GM12873 (cell line): ENCODE measurements at regions not wholly inside any gene's neighbourhood (a gene's known extent, or its start where the extent isn't known, plus 50 kb on each side); places are given as distances from the start of the nearest gene placed in this dataset.

ENCODE experiments used
- TF ChIP-seq, protein P1 (sequence below): IDR thresholded peaks from 2 replicates; pipeline ENCODE4 v1.5.1; 2012; ENCODE audit warnings: low read depth, mild to moderate bottlenecking, moderate library complexity, low read length, control low read depth; ENCODE audit not compliant: insufficient read depth; ENCODE audit errors: missing control alignments

DNA sequence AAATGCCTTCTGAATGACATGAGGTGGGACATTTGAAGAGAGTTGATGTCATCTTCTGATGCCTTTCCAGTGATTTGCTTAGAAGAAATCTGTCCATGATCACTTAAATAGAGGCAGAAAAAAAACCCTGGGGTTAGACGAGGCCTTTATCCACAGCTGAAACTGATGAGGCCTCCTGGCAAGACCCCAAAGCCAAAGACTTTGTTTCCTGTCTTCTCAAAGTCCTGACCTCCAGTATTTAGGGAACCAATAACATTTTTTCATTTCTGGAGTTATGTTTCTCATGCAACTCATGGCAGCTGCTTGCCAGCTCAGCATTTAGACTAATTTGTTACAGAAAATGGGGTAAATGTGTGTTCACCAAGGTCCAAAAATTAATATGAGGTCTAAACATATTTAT, 248.0 kb upstream of the PRDM1 start:
- TF ChIP-seq, protein P1, sequence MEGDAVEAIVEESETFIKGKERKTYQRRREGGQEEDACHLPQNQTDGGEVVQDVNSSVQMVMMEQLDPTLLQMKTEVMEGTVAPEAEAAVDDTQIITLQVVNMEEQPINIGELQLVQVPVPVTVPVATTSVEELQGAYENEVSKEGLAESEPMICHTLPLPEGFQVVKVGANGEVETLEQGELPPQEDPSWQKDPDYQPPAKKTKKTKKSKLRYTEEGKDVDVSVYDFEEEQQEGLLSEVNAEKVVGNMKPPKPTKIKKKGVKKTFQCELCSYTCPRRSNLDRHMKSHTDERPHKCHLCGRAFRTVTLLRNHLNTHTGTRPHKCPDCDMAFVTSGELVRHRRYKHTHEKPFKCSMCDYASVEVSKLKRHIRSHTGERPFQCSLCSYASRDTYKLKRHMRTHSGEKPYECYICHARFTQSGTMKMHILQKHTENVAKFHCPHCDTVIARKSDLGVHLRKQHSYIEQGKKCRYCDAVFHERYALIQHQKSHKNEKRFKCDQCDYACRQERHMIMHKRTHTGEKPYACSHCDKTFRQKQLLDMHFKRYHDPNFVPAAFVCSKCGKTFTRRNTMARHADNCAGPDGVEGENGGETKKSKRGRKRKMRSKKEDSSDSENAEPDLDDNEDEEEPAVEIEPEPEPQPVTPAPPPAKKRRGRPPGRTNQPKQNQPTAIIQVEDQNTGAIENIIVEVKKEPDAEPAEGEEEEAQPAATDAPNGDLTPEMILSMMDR = no peak

DNA sequence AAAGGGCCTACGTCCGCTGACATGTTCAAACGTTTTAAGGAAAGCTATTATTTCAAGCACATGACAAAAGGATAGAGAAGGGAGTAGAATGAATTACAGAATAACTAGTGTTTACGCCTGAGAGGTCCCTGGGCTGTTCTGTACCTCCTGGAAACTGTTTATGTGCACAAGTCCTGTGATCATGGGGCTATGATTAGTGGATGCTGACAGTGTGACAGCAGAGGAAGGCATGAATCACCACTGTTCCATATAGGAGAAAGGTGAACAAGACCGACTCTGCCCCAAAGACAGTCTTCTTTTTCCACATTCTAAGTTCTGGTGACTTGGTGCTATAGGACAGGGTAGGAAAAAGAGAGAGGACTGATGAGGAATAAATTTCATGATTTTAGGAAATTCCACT, 249.2 kb upstream of the PRDM1 start:
- TF ChIP-seq, protein P1 = no peak

DNA sequence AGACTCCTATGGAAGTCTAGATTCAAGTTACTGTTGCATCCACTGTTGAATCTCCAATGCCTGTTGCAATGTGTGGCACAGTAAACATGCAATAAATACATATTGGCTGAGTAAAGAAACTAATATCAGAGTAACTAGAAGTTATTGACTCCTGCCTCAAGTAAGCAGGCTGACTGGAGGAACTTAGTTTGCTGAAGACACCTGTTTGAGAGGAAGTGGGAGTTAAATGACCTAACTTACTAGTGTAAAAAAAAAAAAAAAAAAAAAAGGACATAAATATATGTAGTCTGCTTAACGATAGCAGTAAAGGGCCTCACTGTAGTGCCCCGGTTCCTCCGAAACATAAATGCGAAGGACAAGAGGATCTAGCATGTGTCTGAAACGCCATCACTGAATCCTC, 249.8 kb upstream of the PRDM1 start:
- TF ChIP-seq, protein P1 = no peak

DNA sequence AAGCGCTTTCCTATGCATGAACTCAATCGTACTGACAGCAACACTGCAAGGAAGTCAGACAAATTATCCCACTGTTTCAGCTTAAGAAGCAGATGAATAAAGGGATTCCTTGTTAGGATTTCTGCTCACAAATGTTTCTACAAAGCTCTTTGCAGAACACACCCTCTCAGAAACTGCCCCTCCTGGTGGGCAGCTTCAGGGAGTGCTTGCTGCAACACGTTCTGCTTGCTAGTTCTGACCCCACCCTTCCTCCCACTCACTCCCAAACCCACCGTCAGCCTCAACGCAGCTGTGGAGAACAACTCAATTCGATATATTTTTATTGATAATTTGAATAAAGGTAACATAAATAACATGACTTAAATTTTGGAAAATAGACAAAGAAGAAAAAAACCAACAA, 250.8 kb upstream of the PRDM1 start:
- TF ChIP-seq, protein P1 = peak; percentile 47

DNA sequence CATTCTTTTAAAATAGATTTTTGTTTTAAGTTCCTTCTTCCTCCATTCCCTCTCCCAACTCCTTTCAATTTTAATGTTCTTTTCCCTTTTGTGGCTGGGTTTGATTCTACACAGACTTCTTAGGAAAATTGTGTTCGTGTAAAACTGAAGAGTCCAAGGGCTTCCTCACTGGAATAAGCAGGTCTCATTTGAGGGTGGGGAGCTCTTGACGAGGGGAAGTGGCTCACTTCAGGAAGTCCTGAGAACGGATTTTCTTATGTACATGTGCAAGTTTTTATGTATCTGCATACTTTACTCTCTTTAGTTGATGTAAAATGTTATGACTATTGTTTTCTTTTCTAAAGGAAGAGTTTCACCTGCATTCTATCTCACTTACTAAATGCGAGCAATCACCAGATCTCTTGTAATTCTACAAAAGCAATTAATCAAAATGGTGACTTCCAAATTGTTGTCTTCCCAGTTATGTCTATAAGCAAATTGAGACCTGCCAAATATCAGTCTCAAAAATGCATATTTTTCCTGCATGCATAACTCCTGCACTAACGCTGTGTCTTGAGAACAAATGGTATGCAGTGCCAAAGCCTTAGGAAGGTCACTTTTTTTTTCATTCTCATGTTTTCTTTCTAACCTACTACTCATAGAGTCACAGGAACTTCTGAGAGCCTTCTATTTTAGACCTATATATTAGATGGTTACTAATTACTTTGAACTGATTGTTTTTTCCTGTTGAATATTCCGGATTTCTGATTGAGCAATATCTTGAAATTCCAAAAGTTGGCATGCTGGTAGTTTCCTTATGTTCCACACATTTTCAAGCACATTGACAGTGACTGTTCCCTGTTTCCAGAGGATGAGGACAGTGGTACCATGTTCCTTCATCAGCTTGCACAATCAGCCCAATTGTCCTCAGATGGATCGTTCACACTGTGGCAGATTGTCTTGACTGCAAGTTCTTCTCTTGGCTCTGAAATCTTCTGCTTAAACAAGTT, 251.9 kb upstream of the PRDM1 start:
- TF ChIP-seq, protein P1 = no peak

DNA sequence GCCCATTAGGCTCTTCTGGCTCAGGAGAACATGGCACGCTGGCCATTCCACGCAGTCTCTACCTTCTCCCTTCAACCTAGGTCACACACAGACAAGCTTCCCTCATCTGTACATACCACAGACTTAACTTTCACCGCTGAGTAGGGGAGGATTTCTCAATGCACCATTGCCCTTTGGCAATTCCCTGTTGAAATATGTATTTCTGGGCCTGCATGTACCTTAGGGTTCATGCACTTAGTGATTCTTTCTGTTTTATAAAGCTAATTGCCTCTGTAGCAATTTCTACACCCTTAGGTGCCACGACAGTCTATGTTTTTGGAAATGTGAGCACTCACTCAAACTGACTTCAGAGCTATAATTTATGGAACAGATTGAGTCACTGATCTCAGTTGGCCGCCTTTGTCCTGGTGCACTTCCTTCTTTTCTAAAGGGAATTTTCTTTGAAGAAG, 253.8 kb upstream of the PRDM1 start:
- TF ChIP-seq, protein P1 = no peak

DNA sequence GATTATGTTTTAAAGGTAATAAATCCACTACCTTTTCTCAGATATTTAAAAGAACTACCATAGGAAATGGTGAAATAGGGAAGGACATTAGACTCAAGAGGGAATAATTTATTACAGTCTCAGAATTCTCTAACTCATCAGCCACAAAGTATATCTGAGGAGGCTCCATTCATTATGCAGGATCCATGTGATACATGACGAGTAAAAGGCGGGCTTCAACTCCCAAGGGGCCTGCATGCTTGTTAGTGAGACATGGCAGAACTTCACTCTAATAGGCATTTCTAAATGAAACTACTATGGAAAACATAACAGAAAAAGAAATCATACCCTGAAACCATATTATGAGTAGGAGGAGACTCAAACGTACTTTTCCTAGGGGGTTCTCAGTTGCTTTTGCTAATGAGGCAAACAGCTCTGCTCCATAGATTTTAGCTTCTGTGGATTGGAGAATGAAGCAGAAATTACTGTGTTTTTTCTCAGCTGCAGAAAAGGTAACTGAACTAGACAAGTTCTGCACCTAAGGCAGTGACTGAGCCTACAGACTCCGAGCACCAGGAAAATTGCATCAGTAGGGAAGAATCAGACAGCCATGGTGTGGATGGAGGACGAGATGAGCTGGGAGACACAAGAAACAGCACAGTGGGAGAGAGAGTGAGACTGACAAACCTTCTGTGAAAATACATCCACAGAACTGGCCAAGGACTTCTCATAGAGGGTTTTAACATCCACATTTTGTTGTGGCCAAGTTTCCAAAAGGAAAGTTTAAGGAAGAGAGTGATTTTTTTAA, 254.6 kb upstream of the PRDM1 start:
- TF ChIP-seq, protein P1 = no peak
